ENCODE measurements at regions not wholly inside any gene's neighbourhood (a gene's known extent, or its start where the extent isn't known, plus 50 kb on each side); places are given as distances from the start of the nearest gene placed in this dataset.

DNA sequence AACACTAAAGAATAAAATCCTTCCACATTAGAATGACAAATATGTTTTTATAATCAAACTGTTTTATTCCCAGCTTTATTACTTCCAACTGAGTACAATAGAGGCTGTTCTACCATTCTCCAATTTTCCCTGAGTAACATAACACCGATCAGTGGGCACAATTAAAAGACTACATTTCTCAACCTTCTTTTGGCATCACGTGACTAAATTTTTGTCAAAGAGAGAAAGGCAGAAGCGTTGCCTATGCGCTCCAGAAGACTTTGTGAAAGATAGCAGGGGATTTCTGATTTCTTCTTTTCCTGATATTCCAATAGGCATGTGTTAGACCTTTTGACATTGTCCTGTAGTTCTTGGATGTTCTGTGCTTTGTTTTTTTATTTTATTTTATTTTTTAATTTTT is 1705.6 kb upstream of the PCDH7 start:
- Mint-ChIP-seq H3K36me3 (ENCODE audit: low read depth) (no peaks in the 10 kb centered on the region), H3K4me1 (ENCODE audit: low read depth) (no peaks in the 10 kb centered on the region), H3K27ac (no peak overlapping the region), H3K4me3 (no peak overlapping the region), H3K9me3 (ENCODE audit: insufficient read depth) (peaks cover 17% of the 10 kb centered on the region), H3K27me3 (ENCODE audit: low read depth) (no peaks in the 10 kb centered on the region)
- POLR2A ChIA-PET: no interaction called here
- CTCF ChIA-PET: no interaction called here
- DNase-seq (no peak), ATAC-seq (no peak)

DNA sequence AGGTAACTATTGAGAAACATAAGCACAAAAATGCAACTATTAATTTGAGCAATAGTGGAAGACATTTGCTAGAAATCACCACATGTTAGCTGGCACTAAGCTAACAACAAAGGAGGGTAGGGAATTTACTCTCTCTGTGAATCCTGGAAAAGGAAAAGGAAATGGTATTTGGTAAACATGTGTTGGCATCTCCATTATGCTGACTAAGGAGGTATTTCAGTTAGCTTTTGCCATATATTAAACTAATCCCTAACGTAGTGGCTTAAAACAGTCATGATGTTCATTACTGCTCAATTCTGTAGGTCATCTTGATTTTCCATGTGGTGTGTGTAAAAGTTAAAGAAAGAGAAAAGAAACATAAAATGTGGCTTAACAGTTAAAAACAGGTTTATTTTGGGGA is 1686.5 kb upstream of the PCDH7 start:
- CTCF ChIA-PET: no interaction called here
- Mint-ChIP-seq H3K27me3 (ENCODE audit: low read depth) (no peaks in the 10 kb centered on the region), H3K9me3 (ENCODE audit: insufficient read depth) (peaks cover 8% of the 10 kb centered on the region), H3K4me3 (no peak overlapping the region), H3K36me3 (ENCODE audit: low read depth) (no peaks in the 10 kb centered on the region), H3K27ac (no peak overlapping the region), H3K4me1 (ENCODE audit: low read depth) (no peaks in the 10 kb centered on the region)
- DNase-seq (no peak), ATAC-seq (no peak)
- POLR2A ChIA-PET: no interaction called here

DNA sequence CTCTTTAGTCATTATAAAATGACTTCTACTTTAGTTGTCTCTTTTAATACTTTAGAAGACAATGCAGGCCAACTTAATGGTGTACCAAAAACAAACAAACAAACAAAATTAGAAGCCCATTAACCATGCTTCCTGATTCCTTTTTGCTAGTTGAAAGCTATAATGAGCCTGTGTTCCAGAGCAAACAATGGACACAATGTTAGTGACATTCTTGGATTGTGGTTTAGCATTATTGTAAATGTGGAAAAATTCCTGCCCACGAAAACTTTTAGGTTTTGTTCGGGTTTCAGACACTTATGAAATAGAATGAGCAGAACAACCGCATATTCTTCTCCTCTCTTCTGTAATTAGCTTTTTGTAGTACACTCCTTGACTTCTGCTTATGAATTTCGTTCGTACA is 1682.7 kb upstream of the PCDH7 start:
- DNase-seq (no peak), ATAC-seq (no peak)
- ChIA-PET POLR2A (no interaction called here), CTCF (no interaction called here)
- Mint-ChIP-seq H3K27me3 (ENCODE audit: low read depth) (no peaks in the 10 kb centered on the region), H3K9me3 (ENCODE audit: insufficient read depth) (peaks cover 21% of the 10 kb centered on the region), H3K4me1 (ENCODE audit: low read depth) (no peaks in the 10 kb centered on the region), H3K4me3 (no peak overlapping the region), H3K36me3 (ENCODE audit: low read depth) (no peaks in the 10 kb centered on the region), H3K27ac (no peak overlapping the region)

DNA sequence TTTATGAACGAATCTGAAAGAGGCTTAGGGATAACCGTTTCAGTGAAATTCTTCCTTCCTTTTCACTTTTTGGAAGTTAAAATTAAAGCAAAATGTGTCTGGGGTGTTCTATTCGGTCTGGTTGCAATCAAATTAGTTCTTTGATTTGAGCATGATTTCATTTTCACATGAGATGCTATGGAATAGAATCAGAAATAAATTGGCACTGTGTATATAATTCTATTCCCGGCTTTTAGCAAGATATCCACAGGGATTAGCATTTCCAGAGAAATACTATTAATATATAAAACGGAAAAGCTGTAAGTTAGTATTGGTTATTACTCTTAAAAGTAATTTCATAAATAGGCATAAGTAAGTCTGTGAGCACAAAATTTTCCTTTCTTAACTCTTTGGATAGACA is 1676.8 kb upstream of the PCDH7 start:
- Mint-ChIP-seq H3K36me3 (ENCODE audit: low read depth) (no peaks in the 10 kb centered on the region), H3K4me1 (ENCODE audit: low read depth) (no peaks in the 10 kb centered on the region), H3K9me3 (ENCODE audit: insufficient read depth) (peaks cover 13% of the 10 kb centered on the region), H3K4me3 (no peak overlapping the region), H3K27ac (no peak overlapping the region), H3K27me3 (ENCODE audit: low read depth) (no peaks in the 10 kb centered on the region)
- ChIA-PET CTCF (no interaction called here), POLR2A (no interaction called here)
- ATAC-seq (no peak), DNase-seq (no peak)

DNA sequence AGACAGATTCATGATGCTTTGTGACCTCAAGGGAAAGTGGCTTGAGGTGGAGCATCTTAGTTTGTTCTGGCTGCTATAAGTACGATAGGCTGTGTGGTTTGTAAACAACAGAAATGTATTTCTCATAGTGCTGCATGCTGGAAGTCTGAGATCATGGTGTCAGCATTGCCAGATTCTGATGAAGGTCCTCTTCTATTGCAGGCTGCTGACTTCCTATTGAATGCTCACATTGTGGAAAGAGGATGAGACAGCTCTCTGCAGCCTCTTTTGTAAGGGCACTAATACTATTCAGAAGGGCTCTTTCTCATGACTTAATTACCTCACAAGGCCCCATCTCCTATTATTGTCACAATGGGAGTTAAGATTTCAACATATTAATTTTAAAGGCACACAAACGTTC is 1674.0 kb upstream of the PCDH7 start:
- Mint-ChIP-seq H3K4me3 (no peak overlapping the region), H3K4me1 (ENCODE audit: low read depth) (no peaks in the 10 kb centered on the region), H3K36me3 (ENCODE audit: low read depth) (no peaks in the 10 kb centered on the region), H3K9me3 (ENCODE audit: insufficient read depth) (peaks cover 5% of the 10 kb centered on the region), H3K27me3 (ENCODE audit: low read depth) (no peaks in the 10 kb centered on the region), H3K27ac (no peak overlapping the region)
- no peak for DNase-seq
- no peak for ATAC-seq
- ChIA-PET POLR2A (no interaction called here), CTCF (no interaction called here)

DNA sequence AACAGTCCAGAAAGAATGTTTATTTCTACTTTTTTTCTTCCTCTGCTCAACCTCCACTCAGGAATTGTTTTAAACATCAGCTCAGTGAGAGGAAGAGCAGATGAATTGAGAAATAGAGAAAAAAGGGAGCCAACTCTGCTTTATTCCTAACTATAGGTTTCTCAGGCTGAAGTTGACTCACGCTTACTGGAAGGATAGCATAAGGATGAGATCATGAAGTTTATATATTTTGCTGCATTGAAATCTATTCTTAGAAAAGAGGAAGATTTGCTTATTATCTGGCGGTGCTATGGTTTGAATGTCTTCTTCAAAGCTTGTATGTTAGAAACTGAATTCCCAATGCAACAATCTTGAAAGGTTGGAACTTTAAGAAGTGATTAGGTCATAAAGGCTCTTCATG is 1673.4 kb upstream of the PCDH7 start:
- CTCF ChIA-PET: no interaction called here
- H3K4me3 Mint-ChIP-seq: no peak overlapping the region
- POLR2A ChIA-PET: no interaction called here

DNA sequence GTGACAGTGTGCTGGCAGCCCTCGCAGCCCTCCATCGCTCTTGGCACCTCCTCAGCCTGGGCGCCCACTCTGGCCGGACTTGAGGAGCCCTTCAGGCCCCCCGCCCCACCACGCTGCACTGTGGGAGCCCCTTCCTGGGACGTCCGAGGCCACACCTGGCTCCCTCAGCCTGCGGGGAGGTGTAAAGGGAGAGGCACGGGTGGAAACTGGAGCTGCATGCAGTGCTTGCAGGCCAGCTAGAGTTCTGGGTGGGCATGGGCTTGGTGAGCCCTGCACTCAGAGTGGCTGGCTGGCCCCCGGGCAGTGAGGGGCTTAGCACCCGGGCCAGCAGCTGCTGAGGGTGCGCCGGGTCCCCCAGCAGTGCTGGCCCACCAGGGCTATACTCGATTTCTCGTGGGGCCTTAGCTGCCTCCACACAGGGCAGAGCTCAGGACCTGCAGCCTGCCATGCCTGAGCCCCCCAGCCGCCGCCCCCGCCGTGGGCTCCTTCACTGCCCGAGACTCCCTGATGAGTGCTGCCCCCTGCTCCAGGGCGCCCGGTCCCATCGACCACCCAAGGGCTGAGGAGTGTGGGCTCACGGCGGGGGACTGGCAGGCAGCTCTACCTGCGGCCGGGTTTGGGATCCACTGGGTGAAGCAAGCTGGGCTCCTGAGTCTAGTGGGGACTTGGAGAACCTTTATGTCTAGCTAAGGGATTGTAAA is 1672.7 kb upstream of the PCDH7 start:
- CTCF ChIA-PET: no interaction called here

More for the DNA sequence above, 1673.4 kb upstream of the PCDH7 start:
- ATAC-seq: no peak
- no peaks in the 10 kb centered on the region for H3K36me3 Mint-ChIP-seq (ENCODE audit: low read depth)
- no peaks in the 10 kb centered on the region for H3K27me3 Mint-ChIP-seq (ENCODE audit: low read depth)
- DNase-seq: no peak
- no peak overlapping the region for H3K27ac Mint-ChIP-seq
- H3K9me3 Mint-ChIP-seq (ENCODE audit: insufficient read depth): peaks cover 5% of the 10 kb centered on the region
- H3K4me1 Mint-ChIP-seq (ENCODE audit: low read depth): no peaks in the 10 kb centered on the region

DNA sequence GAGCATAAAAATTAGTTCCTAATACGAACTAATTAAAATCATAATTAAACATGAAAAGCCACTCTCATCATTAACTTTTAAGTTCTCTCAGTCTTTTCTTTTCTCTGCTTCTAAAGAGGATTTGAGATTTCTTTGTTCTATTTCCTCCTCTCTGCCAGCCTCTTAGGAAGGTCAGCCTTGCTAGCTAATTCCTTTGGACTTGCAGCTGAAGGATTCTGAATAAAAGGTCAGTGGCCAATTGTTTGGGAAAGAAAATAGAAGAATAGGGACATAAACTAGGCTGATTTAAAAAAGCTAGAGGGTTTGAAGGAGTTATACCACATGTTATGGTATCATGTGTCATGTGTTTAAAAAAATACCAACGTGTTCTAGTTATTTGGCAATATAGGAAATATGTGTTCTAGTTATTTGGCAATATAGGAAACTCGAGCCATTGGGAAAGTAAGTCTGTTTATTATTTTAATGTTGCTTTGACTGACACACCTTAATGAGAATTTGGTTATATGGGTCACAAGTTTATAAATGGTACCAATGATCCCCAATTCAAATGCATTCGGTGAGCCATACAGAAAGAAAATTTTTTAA is 1668.7 kb upstream of the PCDH7 start:
- peaks cover 5% of the 10 kb centered on the region for H3K9me3 Mint-ChIP-seq (ENCODE audit: insufficient read depth)
- H3K4me3 Mint-ChIP-seq: no peak overlapping the region
- no peak overlapping the region for H3K27ac Mint-ChIP-seq
- CTCF ChIA-PET: no interaction called here
- no peaks in the 10 kb centered on the region for H3K27me3 Mint-ChIP-seq (ENCODE audit: low read depth)
- H3K36me3 Mint-ChIP-seq (ENCODE audit: low read depth): no peaks in the 10 kb centered on the region
- POLR2A ChIA-PET: no interaction called here
- ATAC-seq (no peak), DNase-seq (no peak)
- no peaks in the 10 kb centered on the region for H3K4me1 Mint-ChIP-seq (ENCODE audit: low read depth)

More for the DNA sequence above, 1672.7 kb upstream of the PCDH7 start:
- no peaks in the 10 kb centered on the region for H3K27me3 Mint-ChIP-seq (ENCODE audit: low read depth)
- POLR2A ChIA-PET: no interaction called here
- no peak for ATAC-seq
- no peaks in the 10 kb centered on the region for H3K4me1 Mint-ChIP-seq (ENCODE audit: low read depth)
- no peak for DNase-seq
- peaks cover 5% of the 10 kb centered on the region for H3K9me3 Mint-ChIP-seq (ENCODE audit: insufficient read depth)
- no peak overlapping the region for H3K4me3 Mint-ChIP-seq
- no peak overlapping the region for H3K27ac Mint-ChIP-seq
- H3K36me3 Mint-ChIP-seq (ENCODE audit: low read depth): no peaks in the 10 kb centered on the region

DNA sequence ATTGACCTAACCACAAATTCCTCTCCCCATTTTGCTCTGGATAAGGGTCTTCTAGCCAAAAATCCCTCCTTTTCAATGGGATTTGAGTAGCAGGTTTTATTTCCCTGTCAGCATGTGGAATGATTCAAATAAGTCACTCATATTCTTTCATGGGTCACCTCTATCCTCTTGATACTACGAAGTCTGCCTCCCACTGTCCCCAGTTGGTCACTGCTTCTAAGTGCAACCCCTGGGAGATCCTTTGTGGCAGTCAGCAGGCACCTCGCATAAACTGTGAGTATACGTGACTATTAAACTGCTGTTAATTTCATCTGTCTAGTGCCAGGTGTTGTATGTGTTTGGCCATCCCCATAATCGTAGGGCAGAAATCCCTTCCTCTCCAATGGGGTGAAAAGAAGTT is 1667.9 kb upstream of the PCDH7 start:
- ChIA-PET CTCF (no interaction called here), POLR2A (no interaction called here)
- H3K4me1 Mint-ChIP-seq (ENCODE audit: low read depth): no peaks in the 10 kb centered on the region
- H3K27me3 Mint-ChIP-seq (ENCODE audit: low read depth): no peaks in the 10 kb centered on the region
- DNase-seq (no peak), ATAC-seq (no peak)
- H3K9me3 Mint-ChIP-seq (ENCODE audit: insufficient read depth): peaks cover 10% of the 10 kb centered on the region
- H3K36me3 Mint-ChIP-seq (ENCODE audit: low read depth): no peaks in the 10 kb centered on the region
- no peak overlapping the region for H3K27ac Mint-ChIP-seq
- no peak overlapping the region for H3K4me3 Mint-ChIP-seq

DNA sequence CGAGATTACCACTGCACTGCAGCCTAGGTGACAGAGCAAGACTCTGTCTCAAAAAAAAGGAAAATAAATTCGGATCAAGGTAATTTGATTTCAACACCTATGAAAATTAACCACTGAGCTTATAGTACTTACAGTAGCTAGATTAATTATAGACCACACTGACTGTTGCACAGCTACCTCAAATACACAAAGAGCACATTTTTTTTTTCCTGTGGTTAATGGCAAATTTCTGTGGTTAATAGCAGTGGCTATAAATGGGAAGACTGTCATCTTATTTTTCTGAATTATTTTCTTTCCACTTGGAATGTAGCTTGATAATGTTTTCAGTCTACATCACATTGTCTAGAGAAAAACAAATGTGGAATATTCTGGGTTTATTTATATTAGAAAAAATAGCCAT is 1661.6 kb upstream of the PCDH7 start:
- ChIA-PET CTCF (no interaction called here), POLR2A (no interaction called here)
- no peak for DNase-seq
- Mint-ChIP-seq H3K4me3 (no peak overlapping the region), H3K4me1 (ENCODE audit: low read depth) (no peaks in the 10 kb centered on the region), H3K27me3 (ENCODE audit: low read depth) (no peaks in the 10 kb centered on the region), H3K27ac (no peak overlapping the region), H3K36me3 (ENCODE audit: low read depth) (no peaks in the 10 kb centered on the region), H3K9me3 (ENCODE audit: insufficient read depth) (peaks cover 5% of the 10 kb centered on the region)
- ATAC-seq: no peak

DNA sequence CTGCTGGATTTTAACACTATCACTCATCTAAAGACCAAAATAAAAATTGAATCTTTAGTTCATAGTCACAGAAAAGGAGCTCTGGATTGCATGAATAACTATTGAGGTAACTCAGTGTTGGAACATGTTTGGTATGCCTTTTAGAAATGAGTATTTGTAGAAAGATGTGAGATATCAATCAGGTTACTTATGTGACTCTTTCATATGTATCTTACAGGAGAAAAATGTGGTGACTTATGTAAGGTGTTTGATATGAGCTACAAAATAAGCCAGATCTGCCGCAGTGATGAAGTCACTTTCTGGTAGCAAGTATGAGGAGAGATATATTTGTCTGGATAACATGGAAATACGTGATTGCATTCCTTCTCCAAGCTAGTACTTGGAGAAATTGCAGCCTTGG is 1653.3 kb upstream of the PCDH7 start:
- H3K27ac Mint-ChIP-seq: no peak overlapping the region
- ChIA-PET POLR2A (no interaction called here), CTCF (no interaction called here)
- no peaks in the 10 kb centered on the region for H3K36me3 Mint-ChIP-seq (ENCODE audit: low read depth)
- DNase-seq: no peak
- no peak for ATAC-seq
- H3K27me3 Mint-ChIP-seq (ENCODE audit: low read depth): no peaks in the 10 kb centered on the region
- H3K4me1 Mint-ChIP-seq (ENCODE audit: low read depth): no peaks in the 10 kb centered on the region
- no peak overlapping the region for H3K4me3 Mint-ChIP-seq
- peaks cover 24% of the 10 kb centered on the region for H3K9me3 Mint-ChIP-seq (ENCODE audit: insufficient read depth)

DNA sequence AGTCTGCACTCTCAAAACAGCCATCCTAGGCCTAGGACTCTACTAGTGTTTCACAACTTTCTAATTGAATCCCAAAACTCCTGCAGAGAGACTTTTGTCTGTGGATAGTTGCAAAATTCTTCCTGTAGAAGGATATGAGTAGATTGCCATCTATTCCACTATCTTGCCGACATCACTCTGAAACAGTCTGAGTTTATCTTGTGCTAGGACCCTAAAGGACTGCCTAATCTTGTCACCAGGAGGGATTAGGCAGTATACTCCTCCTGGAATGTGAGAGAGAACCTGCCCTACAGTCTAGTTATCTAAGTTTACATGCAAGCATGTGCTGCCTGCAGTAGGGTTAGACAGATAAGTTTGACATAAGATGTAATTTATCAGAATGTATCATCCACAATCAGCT is 1646.6 kb upstream of the PCDH7 start:
- POLR2A ChIA-PET: no interaction called here
- CTCF ChIA-PET: no interaction called here
- Mint-ChIP-seq H3K27ac (no peak overlapping the region), H3K27me3 (ENCODE audit: low read depth) (no peaks in the 10 kb centered on the region), H3K4me1 (ENCODE audit: low read depth) (no peaks in the 10 kb centered on the region), H3K9me3 (ENCODE audit: insufficient read depth) (peaks cover 19% of the 10 kb centered on the region), H3K36me3 (ENCODE audit: low read depth) (no peaks in the 10 kb centered on the region), H3K4me3 (no peak overlapping the region)
- no peak for DNase-seq
- no peak for ATAC-seq

DNA sequence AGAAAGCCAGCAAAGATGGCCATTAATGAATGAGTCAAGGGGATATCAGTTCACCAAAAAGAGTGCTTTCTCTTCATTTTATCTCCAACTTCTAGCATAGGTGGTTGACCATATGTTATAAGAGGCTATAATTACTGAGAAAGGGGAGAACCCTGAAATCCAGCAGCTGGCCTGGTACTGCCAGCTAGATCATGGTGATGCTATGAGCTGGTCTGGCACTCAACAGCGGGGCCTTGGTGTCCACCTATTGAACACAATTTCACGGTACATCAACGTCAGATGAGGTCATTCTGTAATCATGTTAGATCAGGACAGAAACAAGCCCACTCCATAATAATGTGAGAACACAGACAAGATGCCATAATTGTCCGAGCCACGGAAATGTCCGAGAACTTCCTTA is 1644.8 kb upstream of the PCDH7 start:
- H3K9me3 Mint-ChIP-seq (ENCODE audit: insufficient read depth): peaks cover 15% of the 10 kb centered on the region
- DNase-seq: no peak
- ATAC-seq: no peak
- ChIA-PET CTCF (no interaction called here), POLR2A (no interaction called here)
- H3K4me1 Mint-ChIP-seq (ENCODE audit: low read depth): no peaks in the 10 kb centered on the region
- H3K27me3 Mint-ChIP-seq (ENCODE audit: low read depth): no peaks in the 10 kb centered on the region
- no peaks in the 10 kb centered on the region for H3K36me3 Mint-ChIP-seq (ENCODE audit: low read depth)
- no peak overlapping the region for H3K27ac Mint-ChIP-seq
- H3K4me3 Mint-ChIP-seq: no peak overlapping the region

Measured in activated CD8-positive, alpha-beta T cell treated with anti-CD3 and anti-CD28 coated beads, Interleukin-2, amount 10 ng/mL, durations not matched to agents 7 days and 5 days (primary cell).